A673 (cell line): ENCODE measurements at regions not wholly inside any gene's neighbourhood (a gene's known extent, or its start where the extent isn't known, plus 50 kb on each side); places are given as distances from the start of the nearest gene placed in this dataset.
"Not testable (repeated sequence)": the region's sequence is repeated elsewhere in the genome, so short reads cannot be mapped to it uniquely, and the experiment has no call there.

Experiments
- BruUV-seq: library from RNA; stranded (reverse); fragments of 400-500 nt; replicated peaks from 2 replicates; lab custom pipeline; 2021; lab: Mats Ljungman, UMichigan
- CTCF ChIA-PET: fragments of 300-600 bp; sonication (Branson Sonifier 250); formaldehyde crosslinking; loops from one replicate; lab custom pipeline; 2022; ENCODE audit warnings: antibody characterized with exemption; lab: Charles Lee
- POLR2A ChIA-PET: fragments of 300-600 bp; sonication (Branson Sonifier 250); formaldehyde crosslinking; loops from one replicate; lab custom pipeline; 2022; ENCODE audit warnings: antibody characterized with exemption; ENCODE audit not compliant: low non-redundant PET; lab: Charles Lee
- DNase-seq: peaks from one replicate; pipeline ENCODE4 v3.0.0-alpha.2; 2015; ENCODE audit warnings: low spot score
- H3K27ac ChIP-seq: fragments of 200-600 bp; sonication (generic); 2 replicates; pipeline ENCODE4 v1.5.1; 2016; ENCODE audit warnings: mixed run types, low read depth, mild to moderate bottlenecking, mixed read lengths, antibody characterized with exemption, low read length; ENCODE audit not compliant: poor library complexity, severe bottlenecking
- H3K27me3 ChIP-seq: fragments of 200-600 bp; sonication (generic); replicated peaks from 2 replicates; pipeline ENCODE4 v1.6.1; 2017; ENCODE audit warnings: mixed run types, low read depth, mild to moderate bottlenecking, mixed read lengths, antibody characterized with exemption, low read length; ENCODE audit not compliant: insufficient read depth, poor library complexity
- H3K36me3 ChIP-seq: fragments of 200-600 bp; sonication (generic); 2 replicates; pipeline ENCODE4 v1.6.1; 2016; ENCODE audit warnings: mixed run types, mild to moderate bottlenecking, mixed read lengths, antibody characterized with exemption, low read length; ENCODE audit not compliant: insufficient read depth, poor library complexity, severe bottlenecking
- H3K4me1 ChIP-seq: fragments of 200-600 bp; sonication (generic); 2 replicates; pipeline ENCODE4 v1.6.1; 2017; ENCODE audit warnings: mixed run types, mild to moderate bottlenecking, mixed read lengths, antibody characterized with exemption, low read length; ENCODE audit not compliant: insufficient read depth, poor library complexity, severe bottlenecking
- H3K4me3 ChIP-seq: fragments of 200-600 bp; sonication (generic); 2 replicates; pipeline ENCODE4 v1.5.1; 2016; ENCODE audit warnings: low read depth, mixed run types, mild to moderate bottlenecking, mixed read lengths, low read length; ENCODE audit not compliant: poor library complexity, severe bottlenecking
- H3K9me3 ChIP-seq: fragments of 200-600 bp; sonication (generic); 2 replicates; pipeline ENCODE4 v1.6.1; 2016; ENCODE audit warnings: mixed run types, low read depth, mild to moderate bottlenecking, mixed read lengths, antibody characterized with exemption, low read length; ENCODE audit not compliant: poor library complexity, severe bottlenecking
- CTCF ChIP-seq: fragments of 300-800, 200-600 bp; sonication (generic); conservative IDR thresholded peaks from 2 replicates; pipeline ENCODE4 v1.5.1; 2017; ENCODE audit warnings: low read depth, mild to moderate bottlenecking, antibody characterized with exemption, low read length, moderate library complexity, mixed read lengths
- EZH2 ChIP-seq: fragments of 200-600 bp; sonication (generic); IDR thresholded peaks from 2 replicates; pipeline ENCODE4 v1.6.1; 2017; ENCODE audit warnings: borderline replicate concordance, low read depth, mild to moderate bottlenecking, mixed read lengths, antibody characterized with exemption, low read length; ENCODE audit not compliant: poor library complexity, severe bottlenecking
- intact Hi-C: fragments of 100-400 bp; cut with micrococcal nuclease; formaldehyde crosslinking; loops from one replicate; pipeline ENCODE4 v1.10.0; 2022; ENCODE audit not compliant: unreplicated experiment

- peaks cover 4% of the 10 kb centered on the region for H3K9me3 ChIP-seq
- no peaks in the 10 kb centered on the region for H3K27me3 ChIP-seq
- CTCF ChIA-PET: no interaction called here
- H3K27ac ChIP-seq: no peak overlapping the region
- intact Hi-C loops: no loop called here
- TF ChIP-seq CTCF (no peak), EZH2 (no peak)
- DNase-seq: no peak
- no peaks in the 10 kb centered on the region for H3K36me3 ChIP-seq
- no peaks in the 10 kb centered on the region for H3K4me1 ChIP-seq
- POLR2A ChIA-PET: no interaction called here
- no peak overlapping the region for H3K4me3 ChIP-seq
- no TSS peak for BruUV-seq
Measured at GRCh38 chr12:88836156-88836555, 255.9 kb upstream of the KITLG start.

GRCh38 chr12:88834226-88834625 is 254.0 kb upstream of the KITLG start:
- Histone ChIP-seq H3K27me3 (no peaks in the 10 kb centered on the region), H3K4me1 (no peaks in the 10 kb centered on the region), H3K27ac (no peak overlapping the region), H3K9me3 (peaks cover 4% of the 10 kb centered on the region), H3K4me3 (no peak overlapping the region), H3K36me3 (no peaks in the 10 kb centered on the region)
- POLR2A ChIA-PET: no interaction called here
- no peak for DNase-seq
- no TSS peak for BruUV-seq
- CTCF ChIA-PET: no interaction called here
- TF ChIP-seq CTCF (no peak), EZH2 (no peak)
- intact Hi-C loops: no loop called here

GRCh38 chr12:88833641-88834116 is 253.4 kb upstream of the KITLG start:
- DNase-seq: no peak
- Histone ChIP-seq H3K9me3 (no peaks in the 10 kb centered on the region), H3K4me3 (no peak overlapping the region), H3K36me3 (no peaks in the 10 kb centered on the region), H3K27me3 (no peaks in the 10 kb centered on the region), H3K4me1 (no peaks in the 10 kb centered on the region), H3K27ac (no peak overlapping the region)
- TF ChIP-seq CTCF (no peak), EZH2 (no peak)
- BruUV-seq: no TSS peak
- ChIA-PET POLR2A (no interaction called here), CTCF (no interaction called here)
- intact Hi-C loops: no loop called here

- H3K36me3 ChIP-seq, H3K27me3 ChIP-seq, H3K27ac ChIP-seq, H3K4me1 ChIP-seq, POLR2A ChIA-PET, BruUV-seq, DNase-seq, intact Hi-C loops, H3K9me3 ChIP-seq, H3K4me3 ChIP-seq, CTCF ChIA-PET: not testable (repeated sequence)
Measured at GRCh38 chr12:88828537-88828936, 248.3 kb upstream of the KITLG start.
